ENCODE measurements at regions not wholly inside any gene's neighbourhood (a gene's known extent, or its start where the extent isn't known, plus 50 kb on each side); places are given as distances from the start of the nearest gene placed in this dataset.

DNA sequence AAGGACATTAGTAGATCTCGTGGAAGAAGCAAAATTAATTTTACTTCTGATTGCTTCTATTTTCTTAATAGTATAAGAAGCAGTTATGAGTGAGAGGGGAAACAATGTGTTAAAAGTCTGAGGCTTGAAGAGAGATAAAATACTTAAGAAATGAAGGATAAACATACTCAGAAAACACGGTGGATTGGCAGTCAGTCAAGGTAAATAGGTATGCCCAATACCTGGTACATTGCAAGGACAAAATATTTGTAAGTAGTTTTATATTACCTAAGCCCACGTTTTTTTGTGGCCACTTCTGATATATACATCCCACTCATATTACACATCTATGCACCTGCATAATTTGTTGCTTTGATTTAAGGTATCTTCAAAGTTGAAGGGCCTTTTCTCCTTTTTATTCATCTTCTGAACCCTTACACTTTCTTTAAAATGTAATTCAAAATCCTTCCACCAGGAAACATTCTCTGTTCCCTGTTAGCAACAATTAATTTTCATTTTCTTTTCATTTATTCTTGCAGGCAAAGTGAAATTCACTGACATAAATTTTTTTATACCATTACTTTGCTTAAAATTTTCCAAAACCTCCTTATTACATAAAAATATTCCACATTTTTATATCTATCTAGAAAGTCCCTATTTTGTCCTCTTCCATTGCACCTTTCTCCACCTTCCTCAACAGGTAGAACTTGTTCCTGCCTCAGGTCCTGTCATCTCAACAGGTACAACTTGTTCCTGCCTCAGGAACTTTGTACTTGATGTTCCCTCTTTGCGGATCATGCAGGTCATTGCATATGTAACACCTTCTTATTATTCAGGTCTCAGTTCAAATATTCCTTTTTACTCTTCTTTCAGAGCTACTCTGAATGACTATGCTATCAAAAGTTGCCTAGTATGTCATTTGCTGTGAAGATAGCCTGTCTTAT lies 755.7 kb upstream of the ALCAM start:
- no peak overlapping the region for H3K27ac Mint-ChIP-seq (ENCODE audit: unreplicated experiment)
- TF ChIP-seq, protein P1, sequence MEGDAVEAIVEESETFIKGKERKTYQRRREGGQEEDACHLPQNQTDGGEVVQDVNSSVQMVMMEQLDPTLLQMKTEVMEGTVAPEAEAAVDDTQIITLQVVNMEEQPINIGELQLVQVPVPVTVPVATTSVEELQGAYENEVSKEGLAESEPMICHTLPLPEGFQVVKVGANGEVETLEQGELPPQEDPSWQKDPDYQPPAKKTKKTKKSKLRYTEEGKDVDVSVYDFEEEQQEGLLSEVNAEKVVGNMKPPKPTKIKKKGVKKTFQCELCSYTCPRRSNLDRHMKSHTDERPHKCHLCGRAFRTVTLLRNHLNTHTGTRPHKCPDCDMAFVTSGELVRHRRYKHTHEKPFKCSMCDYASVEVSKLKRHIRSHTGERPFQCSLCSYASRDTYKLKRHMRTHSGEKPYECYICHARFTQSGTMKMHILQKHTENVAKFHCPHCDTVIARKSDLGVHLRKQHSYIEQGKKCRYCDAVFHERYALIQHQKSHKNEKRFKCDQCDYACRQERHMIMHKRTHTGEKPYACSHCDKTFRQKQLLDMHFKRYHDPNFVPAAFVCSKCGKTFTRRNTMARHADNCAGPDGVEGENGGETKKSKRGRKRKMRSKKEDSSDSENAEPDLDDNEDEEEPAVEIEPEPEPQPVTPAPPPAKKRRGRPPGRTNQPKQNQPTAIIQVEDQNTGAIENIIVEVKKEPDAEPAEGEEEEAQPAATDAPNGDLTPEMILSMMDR (IDR thresholded peaks at IDR 0.05; ENCODE audit: partially characterized antibody, unreplicated experiment) = peak; percentile 37
- H3K9me3 Mint-ChIP-seq (ENCODE audit: unreplicated experiment) = no peaks in the 10 kb centered on the region
- DNase-seq = no peak
- H3K36me3 Mint-ChIP-seq (ENCODE audit: unreplicated experiment) = no peaks in the 10 kb centered on the region
- H3K4me1 Mint-ChIP-seq (ENCODE audit: low read depth, unreplicated experiment) = no peaks in the 10 kb centered on the region
- H3K27me3 Mint-ChIP-seq (ENCODE audit: unreplicated experiment) = no peaks in the 10 kb centered on the region
- H3K4me3 Mint-ChIP-seq (ENCODE audit: unreplicated experiment) = no peak overlapping the region

DNA sequence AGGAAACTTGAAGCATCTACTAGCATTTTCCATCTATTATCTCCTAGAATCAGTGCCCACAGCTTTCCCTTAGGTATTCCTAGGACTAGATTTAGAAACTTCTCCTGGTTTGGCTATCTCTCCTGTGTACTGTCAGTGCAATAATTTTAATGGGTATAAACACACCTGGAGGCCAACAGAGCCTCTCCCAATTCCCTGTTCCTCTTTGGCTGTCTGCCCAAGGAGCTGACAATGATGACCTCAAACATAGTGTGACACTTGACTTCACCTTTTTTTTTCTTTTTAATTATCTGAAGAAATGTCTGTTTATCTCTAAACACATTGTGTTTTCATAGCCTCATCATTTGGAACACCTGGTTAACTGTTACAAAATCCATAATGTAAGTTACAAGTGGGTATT lies 754.5 kb upstream of the ALCAM start:
- DNase-seq = no peak

DNA sequence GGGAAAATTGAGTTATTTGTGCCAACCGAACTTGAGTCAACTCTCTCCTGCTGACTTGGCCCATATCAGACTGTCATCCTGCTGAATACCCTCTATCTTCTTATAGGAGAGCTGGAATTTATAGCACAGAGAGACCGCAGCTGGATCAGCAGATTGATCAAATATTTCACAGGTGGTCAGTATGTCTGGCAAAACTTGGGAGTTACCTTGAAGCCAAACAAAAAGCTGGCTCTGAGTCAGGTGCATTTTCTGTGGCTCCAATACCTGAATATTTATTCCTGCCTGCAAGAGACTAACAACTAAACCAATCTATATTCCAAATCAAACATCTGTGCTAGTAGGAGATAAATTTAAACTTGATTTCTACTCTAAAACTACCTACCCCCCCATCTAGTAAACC lies 752.1 kb upstream of the ALCAM start:
- no peak overlapping the region for H3K27ac Mint-ChIP-seq (ENCODE audit: unreplicated experiment)
- DNase-seq = no peak
- TF ChIP-seq, protein P1 (IDR thresholded peaks at IDR 0.05; ENCODE audit: partially characterized antibody, unreplicated experiment) = no peak
- H3K36me3 Mint-ChIP-seq (ENCODE audit: unreplicated experiment) = no peaks in the 10 kb centered on the region
- H3K27me3 Mint-ChIP-seq (ENCODE audit: unreplicated experiment) = no peaks in the 10 kb centered on the region
- H3K9me3 Mint-ChIP-seq (ENCODE audit: unreplicated experiment) = no peaks in the 10 kb centered on the region
- no peaks in the 10 kb centered on the region for H3K4me1 Mint-ChIP-seq (ENCODE audit: low read depth, unreplicated experiment)
- no peak overlapping the region for H3K4me3 Mint-ChIP-seq (ENCODE audit: unreplicated experiment)

More for the DNA sequence above, 754.5 kb upstream of the ALCAM start:
- Mint-ChIP-seq H3K4me3 (ENCODE audit: unreplicated experiment) (no peak overlapping the region), H3K36me3 (ENCODE audit: unreplicated experiment) (no peaks in the 10 kb centered on the region), H3K4me1 (ENCODE audit: low read depth, unreplicated experiment) (no peaks in the 10 kb centered on the region), H3K27ac (ENCODE audit: unreplicated experiment) (no peak overlapping the region), H3K27me3 (ENCODE audit: unreplicated experiment) (no peaks in the 10 kb centered on the region), H3K9me3 (ENCODE audit: unreplicated experiment) (no peaks in the 10 kb centered on the region)
- TF ChIP-seq, protein P1 (IDR thresholded peaks at IDR 0.05; ENCODE audit: partially characterized antibody, unreplicated experiment) = no peak

- no peak overlapping the region for H3K4me3 Mint-ChIP-seq (ENCODE audit: unreplicated experiment)
- H3K4me1 Mint-ChIP-seq (ENCODE audit: low read depth, unreplicated experiment) = no peaks in the 10 kb centered on the region
- TF ChIP-seq, protein P1 (IDR thresholded peaks at IDR 0.05; ENCODE audit: partially characterized antibody, unreplicated experiment) = peak; percentile 84
- no peaks in the 10 kb centered on the region for H3K27me3 Mint-ChIP-seq (ENCODE audit: unreplicated experiment)
- DNase-seq = no peak
- peaks cover 11% of the 10 kb centered on the region for H3K9me3 Mint-ChIP-seq (ENCODE audit: unreplicated experiment)
- no peak overlapping the region for H3K27ac Mint-ChIP-seq (ENCODE audit: unreplicated experiment)
- H3K36me3 Mint-ChIP-seq (ENCODE audit: unreplicated experiment) = peaks cover 15% of the 10 kb centered on the region
These were observed 738.4 kb upstream of the ALCAM start for GRCh38 chr3:104628185-104628789.

- no peaks in the 10 kb centered on the region for H3K27me3 Mint-ChIP-seq (ENCODE audit: unreplicated experiment)
- H3K4me1 Mint-ChIP-seq (ENCODE audit: low read depth, unreplicated experiment) = no peaks in the 10 kb centered on the region
- H3K27ac Mint-ChIP-seq (ENCODE audit: unreplicated experiment) = no peak overlapping the region
- peaks cover 15% of the 10 kb centered on the region for H3K36me3 Mint-ChIP-seq (ENCODE audit: unreplicated experiment)
- TF ChIP-seq, protein P1 (IDR thresholded peaks at IDR 0.05; ENCODE audit: partially characterized antibody, unreplicated experiment) = no peak
- DNase-seq = no peak
- peaks cover 11% of the 10 kb centered on the region for H3K9me3 Mint-ChIP-seq (ENCODE audit: unreplicated experiment)
- no peak overlapping the region for H3K4me3 Mint-ChIP-seq (ENCODE audit: unreplicated experiment)
These were observed 737.7 kb upstream of the ALCAM start for GRCh38 chr3:104629038-104629437.
